K562 (cell line): ENCODE measurements at regions not wholly inside any gene's neighbourhood (a gene's known extent, or its start where the extent isn't known, plus 50 kb on each side); places are given as distances from the start of the nearest gene placed in this dataset.

Experiments
- ATAC-seq: fragments of 200-7000 bp; cut with Tn5 transposase; 3 replicates; pipeline ENCODE4 v1.9.1; 2020; ENCODE audit warnings: moderate library complexity
- BruUV-seq: library from RNA; stranded (reverse); fragments of 400-500 nt; replicated peaks from 2 replicates; lab custom pipeline; 2021; lab: Mats Ljungman, UMichigan
- CTCF ChIA-PET: fragments of 300-600 bp; formaldehyde crosslinking; extraction: SDS; loops from one replicate; lab custom pipeline; 2021; ENCODE audit warnings: low intra/inter-chr PET ratio; lab: Yijun Ruan, JAX
- POLR2A ChIA-PET: fragments of 300-600, 350-650 bp; sonication (Branson Sonifier 250); formaldehyde crosslinking; extraction: SDS; loops from one replicate; lab custom pipeline; 2021; ENCODE audit warnings: antibody characterized with exemption, inconsistent platforms; lab: Yijun Ruan, JAX
- DNase-seq, 4 experiments: peaks; one replicate each; pipeline versions ENCODE4 v3.0.0 to v3.0.0-alpha.2; 2011 to 2018; ENCODE audit warnings: low spot score in 3 of 4, mixed read lengths in 3 of 4; ENCODE audit errors: extremely low read depth in 1 of 4
- FAIRE-seq: peaks from 2 replicates; lab custom pipeline; 2011; peaks lifted over from hg19 to GRCh38; lab: Jason Lieb, UNC
- H2AFZ ChIP-seq: 2 replicates; pipeline ENCODE4 v1.6.0; 2011; ENCODE audit warnings: low read depth, low read length, control low read depth, inconsistent platforms
- H3K27ac ChIP-seq: fragments of 200-600 bp; 3 replicates; pipeline ENCODE4 v1.8.0; 2011; ENCODE audit warnings: low read depth, mild to moderate bottlenecking, control low read depth, inconsistent platforms, low read length, moderate library complexity, mixed read lengths; ENCODE audit errors: extremely low read depth
- H3K27me3 ChIP-seq, 2 experiments: fragments of 300-600 bp in 1 of 2; 2 replicates in 1 of 2; 3 replicates in 1 of 2; pipeline versions ENCODE4 v1.6.0 to v1.8.0; 2011; ENCODE audit warnings: inconsistent platforms in 2 of 2, low read length in 2 of 2, mild to moderate bottlenecking in 1 of 2, mixed read lengths in 1 of 2, moderate library complexity in 1 of 2; ENCODE audit not compliant: control insufficient read depth in 2 of 2, insufficient read depth in 2 of 2
- H3K36me3 ChIP-seq: fragments of 300-600 bp; 3 replicates; pipeline ENCODE4 v1.8.0; 2011; ENCODE audit warnings: mild to moderate bottlenecking, low read length, inconsistent platforms; ENCODE audit not compliant: control insufficient read depth, insufficient read depth
- H3K4me1 ChIP-seq, 2 experiments: fragments of 200-600 bp in 1 of 2; replicated peaks in 1 of 2; 2 replicates in 1 of 2; 3 replicates in 1 of 2; pipeline versions ENCODE4 v1.5.1 to v1.8.0; 2011; ENCODE audit warnings: inconsistent platforms in 2 of 2, low read length in 2 of 2, mild to moderate bottlenecking in 1 of 2, mixed read lengths in 1 of 2, moderate library complexity in 1 of 2; ENCODE audit not compliant: control insufficient read depth in 2 of 2, insufficient read depth in 2 of 2
- H3K4me2 ChIP-seq: 2 replicates; pipeline ENCODE4 v1.6.1; 2011; ENCODE audit warnings: low read length, control low read depth, inconsistent platforms, mixed read lengths; ENCODE audit not compliant: insufficient read depth
- H3K4me3 ChIP-seq: fragments of 200-600 bp; sonication (generic), shearing (Covaris generic); 2 replicates; pipeline ENCODE4 v1.5.1; 2016; ENCODE audit warnings: control low read depth, inconsistent platforms
- H3K79me2 ChIP-seq: fragments of 200-600 bp; 3 replicates; pipeline ENCODE4 v1.8.0; 2011; ENCODE audit warnings: low read length, inconsistent platforms; ENCODE audit not compliant: control insufficient read depth, insufficient read depth
- H3K9ac ChIP-seq, 2 experiments: 2 replicates each; pipeline versions ENCODE4 v1.6.0 to v1.6.1; 2011; ENCODE audit warnings: low read depth in 2 of 2, low read length in 2 of 2, control low read depth in 1 of 2, inconsistent platforms in 1 of 2, mild to moderate bottlenecking in 1 of 2, mixed read lengths in 1 of 2; ENCODE audit not compliant: insufficient read depth in 1 of 2
- H3K9me1 ChIP-seq: one replicate; pipeline ENCODE4 v1.6.0; 2011; ENCODE audit warnings: inconsistent platforms, mild to moderate bottlenecking, low read length, moderate library complexity; ENCODE audit not compliant: control insufficient read depth, insufficient read depth
- H3K9me3 ChIP-seq: replicated peaks from 2 replicates; pipeline ENCODE4 v1.5.1; 2011; ENCODE audit warnings: low read depth, low read length, inconsistent platforms; ENCODE audit not compliant: control insufficient read depth, insufficient read depth
- H4K20me1 ChIP-seq: replicated peaks from 2 replicates; pipeline ENCODE4 v1.6.1; 2011; ENCODE audit warnings: low read length, inconsistent platforms, mixed read lengths; ENCODE audit not compliant: control insufficient read depth, insufficient read depth
- BCL6 ChIP-seq: fragments of 250-450 bp; sonication (Bioruptor Pico); IDR thresholded peaks from 2 replicates; pipeline ENCODE4 v1.4.0; 2020
- DPF2 ChIP-seq: fragments of 450-650 bp; IDR thresholded peaks from 2 replicates; pipeline ENCODE4 v1.6.1; 2016
- GTF2F1 ChIP-seq: IDR thresholded peaks from 2 replicates; pipeline ENCODE4 v1.6.1; 2011; ENCODE audit warnings: low read depth, low read length, improper control_type of control experiment
- JUN ChIP-seq, 2 experiments: sonication (generic) in 1 of 2; formaldehyde crosslinking in 1 of 2; IDR thresholded peaks; 2 replicates each; pipeline versions ENCODE4 v1.6.1 to v1.8.0; 2012 to 2022; ENCODE audit warnings: borderline replicate concordance in 2 of 2, mild to moderate bottlenecking in 2 of 2, improper control_type of control experiment in 1 of 2, low read depth in 1 of 2, low read length in 1 of 2, missing genetic modification reagents in 1 of 2
- NEUROD1 ChIP-seq: fragments of 150-350 bp; IDR thresholded peaks from 2 replicates; pipeline ENCODE4 v1.6.1; 2014; ENCODE audit warnings: borderline replicate concordance, low read length, low read depth; ENCODE audit not compliant: partially characterized antibody
- NFRKB ChIP-seq: fragments of 450-650 bp; IDR thresholded peaks from 2 replicates; pipeline ENCODE4 v1.6.1; 2016; ENCODE audit warnings: low read depth
- NFXL1 ChIP-seq: fragments of 450-650 bp; formaldehyde crosslinking; IDR thresholded peaks from 2 replicates; pipeline ENCODE4 v1.4.0; 2021; ENCODE audit warnings: mild to moderate bottlenecking
- PHF8 ChIP-seq: fragments of 200-600 bp; sonication (generic); IDR thresholded peaks from 2 replicates; pipeline ENCODE4 v1.6.1; 2012; ENCODE audit warnings: mixed run types, mild to moderate bottlenecking, inconsistent platforms, low read length, moderate library complexity, borderline replicate concordance
- PML ChIP-seq: IDR thresholded peaks from 2 replicates; pipeline ENCODE4 v1.6.1; 2012; ENCODE audit warnings: low read length, inconsistent platforms
- RBM39 ChIP-seq: fragments of 200-400 bp; formaldehyde crosslinking; optimal IDR thresholded peaks from 2 replicates; pipeline ENCODE3; 2018; ENCODE audit warnings: low read depth, low read length
- SAFB ChIP-seq: fragments of 200-400 bp; formaldehyde crosslinking; IDR thresholded peaks from 2 replicates; pipeline ENCODE4 v1.6.1; 2017; ENCODE audit warnings: low read depth, low read length, borderline replicate concordance
- SMC3 ChIP-seq: conservative IDR thresholded peaks from 2 replicates; pipeline ENCODE4 v1.6.1; 2011; ENCODE audit warnings: low read depth, low read length, improper control_type of control experiment; ENCODE audit not compliant: insufficient read depth
- SPI1 ChIP-seq: IDR thresholded peaks from 2 replicates; pipeline ENCODE4 v1.6.1; 2011; ENCODE audit warnings: low read depth, low read length, control low read depth, borderline replicate concordance
- STAG1 ChIP-seq: sonication (generic); formaldehyde crosslinking; IDR thresholded peaks from 2 replicates; pipeline ENCODE4 v1.5.0; 2020; ENCODE audit warnings: missing genetic modification reagents, borderline replicate concordance
- YY1 ChIP-seq, 3 experiments: IDR thresholded peaks; 2 replicates each; pipeline ENCODE4 v1.6.1; 2011; ENCODE audit warnings: low read length in 2 of 3, mild to moderate bottlenecking in 2 of 3, moderate library complexity in 2 of 3, borderline replicate concordance in 1 of 3, control low read depth in 1 of 3, low read depth in 1 of 3; ENCODE audit not compliant: insufficient read depth in 3 of 3, insufficient replicate concordance in 2 of 3, control insufficient read depth in 1 of 3, insufficient read length in 1 of 3; ENCODE audit errors: extremely low read depth in 1 of 3
- ZNF282 ChIP-seq: sonication (generic); formaldehyde crosslinking; IDR thresholded peaks from 2 replicates; pipeline ENCODE4 v1.8.1; 2023; ENCODE audit warnings: missing genetic modification reagents
- ZNF644 ChIP-seq: fragments of 200-800 bp; sonication (Bioruptor generic); IDR thresholded peaks from 2 replicates; pipeline ENCODE4 v1.6.1; 2016; ENCODE audit warnings: low read depth, missing genetic modification characterization, missing compliant biosample characterization
- ZNF785 ChIP-seq: fragments of 250-450 bp; sonication (Bioruptor Pico); IDR thresholded peaks from 2 replicates; pipeline ENCODE4 v1.4.0; 2020; ENCODE audit warnings: mild to moderate bottlenecking
- WGBS: fragments of 100-300 bp; shearing (Covaris generic); methylation state at CpG from one replicate; pipeline ENCODE4 v1.1.6; 2016; ENCODE audit warnings: low coverage, mixed read lengths; ENCODE audit not compliant: insufficient coverage; ENCODE audit errors: missing lambda C conversion rate; 5-methylcytosine and 5-hydroxymethylcytosine counted together
- in situ Hi-C: fragments of 300-500 bp; cut with MboI; formaldehyde crosslinking; loops from 4 replicates; pipeline ENCODE4 v1.15.0; 2018; ENCODE audit warnings: inconsistent platforms, mixed read lengths
- intact Hi-C: fragments of 100-400 bp; cut with micrococcal nuclease; formaldehyde crosslinking; loops from 2 replicates; pipeline ENCODE4 v1.14.2; 2022
- TF ChIP-seq, protein P1 (sequence below): fragments of 250-450 bp; sonication (Bioruptor Pico); IDR thresholded peaks from 2 replicates; pipeline ENCODE4 v1.8.0; 2022; ENCODE audit warnings: inconsistent platforms
- TF ChIP-seq, protein P2 (sequence below): fragments of 250-450 bp; sonication (Bioruptor Pico); IDR thresholded peaks from 2 replicates; pipeline ENCODE4 v1.9.0; 2021; ENCODE audit warnings: mild to moderate bottlenecking

DNA sequence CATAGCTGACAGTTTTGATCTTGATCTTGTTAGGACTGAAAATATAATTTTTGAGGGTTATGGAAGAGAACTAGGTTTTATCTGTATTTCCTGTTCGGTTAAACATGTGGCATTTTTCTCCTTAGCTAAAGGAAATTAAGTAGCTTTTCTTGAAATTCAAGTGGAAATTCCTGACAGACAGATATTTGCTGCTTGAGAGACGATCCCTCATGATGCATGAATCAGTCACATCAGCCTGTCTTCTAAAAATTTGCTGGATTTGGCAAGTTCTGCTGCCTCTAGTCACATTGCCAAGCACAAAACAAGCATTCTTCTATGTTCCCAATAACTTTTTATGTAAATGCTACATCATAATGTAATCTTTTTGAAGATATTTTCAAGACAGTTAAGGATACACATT lies 201.8 kb upstream of the ATP5MC3 start:
- CTCF ChIA-PET: no interaction called here
- BruUV-seq: no TSS peak

DNA sequence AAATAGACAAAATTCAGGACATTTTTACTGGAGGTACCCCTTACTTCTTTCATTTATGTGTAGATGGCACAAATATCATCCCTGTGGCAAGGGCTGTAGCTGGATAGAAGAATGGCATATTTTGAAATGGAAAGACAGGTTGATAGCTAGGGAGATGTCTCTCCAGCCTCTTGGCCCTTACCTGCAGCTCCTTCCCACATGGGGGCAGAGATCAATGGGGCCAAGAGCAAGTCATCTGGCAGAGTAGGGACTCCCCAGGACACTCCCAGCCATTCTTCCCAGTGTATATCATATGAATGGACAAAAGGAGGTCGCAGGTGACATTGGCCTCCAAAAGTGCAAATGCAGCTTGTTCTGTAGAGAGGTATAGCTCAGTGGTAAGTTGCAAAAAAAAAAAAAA lies 192.2 kb upstream of the ATP5MC3 start:
- intact Hi-C loops: no loop called here
- Histone ChIP-seq H3K27me3 (no peaks in the 10 kb centered on the region; a peak in 1 of 5 replicates), H3K9ac (no peak overlapping the region), H3K9me3 (no peaks in the 10 kb centered on the region), H3K79me2 (no peaks in the 10 kb centered on the region), H4K20me1 (no peaks in the 10 kb centered on the region), H3K36me3 (no peaks in the 10 kb centered on the region), H3K9me1 (no peaks in the 10 kb centered on the region), H3K4me2 (no peak overlapping the region), H3K27ac (no peak overlapping the region), H3K4me1 (no peaks in the 10 kb centered on the region), H3K4me3 (no peak overlapping the region), H2AFZ (no peak overlapping the region)
- ChIA-PET POLR2A (interaction anchor here (0.8 to 1.4 kb wide), 2 partner anchors 10 to 501 kb away, joined by 3 read pairs; no protein-coding TSS in a partner anchor), CTCF (no interaction called here)
- DNase-seq (no peak), FAIRE-seq (no peak), ATAC-seq (no peak)
- BruUV-seq: no TSS peak
- in situ Hi-C loops: no loop called here
- WGBS: 0% methylated on average over 1 of the region's 1 CpG
- TF ChIP-seq SPI1 (no peak), GTF2F1 (no peak), BCL6 (CRISPR knock-in tag) (no peak), JUN (IDR thresholded peaks at IDR 0.05; ENCODE audit: borderline replicate concordance, low read depth, low read length) (no peak), JUN (CRISPR knock-in tag; IDR thresholded peaks at IDR 0.05; ENCODE audit: borderline replicate concordance) (no peak), ZNF282 (CRISPR knock-in tag) (no peak)
- TF ChIP-seq, protein P1, sequence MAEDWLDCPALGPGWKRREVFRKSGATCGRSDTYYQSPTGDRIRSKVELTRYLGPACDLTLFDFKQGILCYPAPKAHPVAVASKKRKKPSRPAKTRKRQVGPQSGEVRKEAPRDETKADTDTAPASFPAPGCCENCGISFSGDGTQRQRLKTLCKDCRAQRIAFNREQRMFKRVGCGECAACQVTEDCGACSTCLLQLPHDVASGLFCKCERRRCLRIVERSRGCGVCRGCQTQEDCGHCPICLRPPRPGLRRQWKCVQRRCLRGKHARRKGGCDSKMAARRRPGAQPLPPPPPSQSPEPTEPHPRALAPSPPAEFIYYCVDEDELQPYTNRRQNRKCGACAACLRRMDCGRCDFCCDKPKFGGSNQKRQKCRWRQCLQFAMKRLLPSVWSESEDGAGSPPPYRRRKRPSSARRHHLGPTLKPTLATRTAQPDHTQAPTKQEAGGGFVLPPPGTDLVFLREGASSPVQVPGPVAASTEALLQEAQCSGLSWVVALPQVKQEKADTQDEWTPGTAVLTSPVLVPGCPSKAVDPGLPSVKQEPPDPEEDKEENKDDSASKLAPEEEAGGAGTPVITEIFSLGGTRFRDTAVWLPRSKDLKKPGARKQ (CRISPR knock-in tag): no peak

More for the DNA sequence above, 201.8 kb upstream of the ATP5MC3 start:
- 0% methylated on average over 2 of the region's 2 CpGs for WGBS
- Histone ChIP-seq H3K27ac (no peak overlapping the region), H3K4me1 (no peaks in the 10 kb centered on the region), H3K79me2 (no peaks in the 10 kb centered on the region), H3K27me3 (no peaks in the 10 kb centered on the region), H4K20me1 (no peaks in the 10 kb centered on the region), H3K9me1 (no peaks in the 10 kb centered on the region), H3K36me3 (no peaks in the 10 kb centered on the region), H3K4me3 (no peak overlapping the region)
- ATAC-seq (no peak), FAIRE-seq (no peak)
- intact Hi-C loops (no loop called here), in situ Hi-C loops (no loop called here)
- POLR2A ChIA-PET: no interaction called here
- TF ChIP-seq ZNF785 (CRISPR knock-in tag) (no peak), NEUROD1 (no peak), RBM39 (no peak), NFXL1 (CRISPR knock-in tag) (no peak), YY1 (IDR thresholded peaks at IDR 0.05; ENCODE audit: borderline replicate concordance in 1 of 3, control insufficient read depth in 1 of 3, extremely low read depth in 1 of 3, insufficient read depth in 3 of 3, insufficient read length in 1 of 3, insufficient replicate concordance in 2 of 3, low read depth in 1 of 3, low read length in 2 of 3) (no peak), ZNF644 (tag) (no peak), STAG1 (CRISPR knock-in tag) (no peak), PHF8 (no peak), SMC3 (no peak), SAFB (no peak), DPF2 (no peak), NFRKB (no peak), PML (no peak)
- TF ChIP-seq, protein P2, sequence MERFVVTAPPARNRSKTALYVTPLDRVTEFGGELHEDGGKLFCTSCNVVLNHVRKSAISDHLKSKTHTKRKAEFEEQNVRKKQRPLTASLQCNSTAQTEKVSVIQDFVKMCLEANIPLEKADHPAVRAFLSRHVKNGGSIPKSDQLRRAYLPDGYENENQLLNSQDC (CRISPR knock-in tag): no peak
- TF ChIP-seq, all 486 proteins: peak for 0
- DNase-seq: no peak
- Histone ChIP-seq H3K9me3 (no peaks in the 10 kb centered on the region), H3K4me2 (no peak overlapping the region), H3K9ac (no peak overlapping the region), H2AFZ (no peak overlapping the region)
